Lower leg skin (tissue), 3 donors: ENCODE measurements at regions not wholly inside any gene's neighbourhood (a gene's known extent, or its start where the extent isn't known, plus 50 kb on each side); places are given as distances from the start of the nearest gene placed in this dataset.

ENCODE experiments used
- POLR2A ChIP-seq, 2 donors: fragments of 450-650 bp; IDR thresholded peaks; one replicate each; pipeline ENCODE4 v1.6.1; 2016 to 2017; ENCODE audit warnings: antibody characterized with exemption in 2 of 2, mild to moderate bottlenecking in 1 of 2, moderate library complexity in 1 of 2
- TF ChIP-seq, protein P1 (sequence below), 3 donors: fragments of 450-650 bp; IDR thresholded peaks; one replicate each; pipeline ENCODE4 v1.5.1; 2016; ENCODE audit warnings: antibody characterized with exemption in 3 of 3, mild to moderate bottlenecking in 3 of 3, moderate library complexity in 2 of 3

DNA sequence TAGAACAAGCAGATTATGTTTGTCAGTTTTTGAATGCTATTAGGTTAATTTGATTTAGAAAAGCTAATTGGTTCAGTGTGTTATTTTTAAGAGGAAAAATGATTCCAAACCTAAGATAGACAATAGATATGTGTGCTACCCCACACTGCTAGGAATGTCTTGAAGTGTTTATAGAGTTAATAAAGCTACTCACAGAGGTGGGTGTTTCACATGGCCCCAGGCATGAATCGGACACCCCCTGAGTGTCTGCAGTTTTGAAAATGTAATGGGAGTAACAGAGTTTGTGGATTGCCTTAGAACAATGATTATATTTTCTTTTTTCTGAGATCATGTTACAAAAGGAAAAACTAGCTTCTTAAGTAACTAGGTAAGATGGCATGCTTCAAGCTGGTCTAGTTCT lies 348.3 kb downstream of the ADCYAP1 start:
- TF ChIP-seq, protein P1, sequence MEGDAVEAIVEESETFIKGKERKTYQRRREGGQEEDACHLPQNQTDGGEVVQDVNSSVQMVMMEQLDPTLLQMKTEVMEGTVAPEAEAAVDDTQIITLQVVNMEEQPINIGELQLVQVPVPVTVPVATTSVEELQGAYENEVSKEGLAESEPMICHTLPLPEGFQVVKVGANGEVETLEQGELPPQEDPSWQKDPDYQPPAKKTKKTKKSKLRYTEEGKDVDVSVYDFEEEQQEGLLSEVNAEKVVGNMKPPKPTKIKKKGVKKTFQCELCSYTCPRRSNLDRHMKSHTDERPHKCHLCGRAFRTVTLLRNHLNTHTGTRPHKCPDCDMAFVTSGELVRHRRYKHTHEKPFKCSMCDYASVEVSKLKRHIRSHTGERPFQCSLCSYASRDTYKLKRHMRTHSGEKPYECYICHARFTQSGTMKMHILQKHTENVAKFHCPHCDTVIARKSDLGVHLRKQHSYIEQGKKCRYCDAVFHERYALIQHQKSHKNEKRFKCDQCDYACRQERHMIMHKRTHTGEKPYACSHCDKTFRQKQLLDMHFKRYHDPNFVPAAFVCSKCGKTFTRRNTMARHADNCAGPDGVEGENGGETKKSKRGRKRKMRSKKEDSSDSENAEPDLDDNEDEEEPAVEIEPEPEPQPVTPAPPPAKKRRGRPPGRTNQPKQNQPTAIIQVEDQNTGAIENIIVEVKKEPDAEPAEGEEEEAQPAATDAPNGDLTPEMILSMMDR (IDR thresholded peaks at IDR 0.05), result no peak
- no peak for TF ChIP-seq POLR2A (IDR thresholded peaks at IDR 0.05)
